GM12875 (cell line): ENCODE measurements at regions not wholly inside any gene's neighbourhood (a gene's known extent, or its start where the extent isn't known, plus 50 kb on each side); places are given as distances from the start of the nearest gene placed in this dataset.
"Not testable (repeated sequence)": the region's sequence is repeated elsewhere in the genome, so short reads cannot be mapped to it uniquely, and the experiment has no call there.

ENCODE experiments used
- H3K4me3 ChIP-seq: one replicate; pipeline ENCODE4 v1.5.1; 2011; ENCODE audit warnings: low read depth, low read length, control low read depth
- CTCF ChIP-seq: IDR thresholded peaks from 2 replicates; pipeline ENCODE4 v1.5.1; 2011; ENCODE audit warnings: low read depth, mild to moderate bottlenecking, control low read depth, inconsistent platforms, low read length, moderate library complexity, borderline replicate concordance; ENCODE audit not compliant: insufficient read depth

- H3K4me3 ChIP-seq = no peak overlapping the region
- TF ChIP-seq CTCF = no peak
Observed at GRCh38 chr6:112912416-112913101, 565.4 kb downstream of the RFPL4B start.

GRCh38 chr6:112919744-112920143 is 572.6 kb downstream of the RFPL4B start:
- not testable (repeated sequence) for H3K4me3 ChIP-seq

- no peak for TF ChIP-seq CTCF
Observed at GRCh38 chr6:112920994-112921393, 573.9 kb downstream of the RFPL4B start.

GRCh38 chr6:112923940-112924587 is 576.9 kb downstream of the RFPL4B start:
- TF ChIP-seq CTCF = no peak
- no peak overlapping the region for H3K4me3 ChIP-seq

More at GRCh38 chr6:112920994-112921393, 573.9 kb downstream of the RFPL4B start:
- no peak overlapping the region for H3K4me3 ChIP-seq

GRCh38 chr6:112925702-112926101 is 578.6 kb downstream of the RFPL4B start:
- no peak for TF ChIP-seq CTCF
- H3K4me3 ChIP-seq = no peak overlapping the region

- TF ChIP-seq CTCF = no peak
- H3K4me3 ChIP-seq = no peak overlapping the region
Observed at GRCh38 chr6:112927641-112928320, 580.7 kb downstream of the RFPL4B start.

GRCh38 chr6:112929641-112930040 is 582.5 kb downstream of the RFPL4B start:
- H3K4me3 ChIP-seq = no peak overlapping the region
- TF ChIP-seq CTCF = no peak
